Posterior vena cava (tissue), 2 donors: ENCODE measurements at regions not wholly inside any gene's neighbourhood (a gene's known extent, or its start where the extent isn't known, plus 50 kb on each side); places are given as distances from the start of the nearest gene placed in this dataset.

Experiments
- DNase-seq: peaks from one replicate; pipeline ENCODE4 v3.0.0-alpha.2; 2020; ENCODE audit warnings: low spot score
- intact Hi-C, 2 donors: fragments of 100-400 bp; cut with DNase I; formaldehyde crosslinking; loops; one replicate each; pipeline versions ENCODE4 v1.14.1 to v1.14.2; 2022 to 2023
- donor health status: DM: yes; HTN: yes; CAD: no.
- donor health status: DM: yes; HTN: yes; CAD: no.

GRCh38 chr3:184472723-184473428, 88.7 kb upstream of the EPHB3 start:
- intact Hi-C loops, result no loop called here
- no peak for DNase-seq

- intact Hi-C loops, result no loop called here
- DNase-seq, result no peak
These were observed 86.7 kb upstream of the EPHB3 start for GRCh38 chr3:184474897-184475296.

GRCh38 chr3:184477940-184478339, 83.6 kb upstream of the EPHB3 start:
- intact Hi-C loops, result no loop called here

GRCh38 chr3:184479426-184480126, 82.0 kb upstream of the EPHB3 start:
- DNase-seq, result no peak

More at GRCh38 chr3:184477940-184478339, 83.6 kb upstream of the EPHB3 start:
- DNase-seq, result no peak

GRCh38 chr3:184480831-184481230, 80.8 kb upstream of the EPHB3 start:
- no peak for DNase-seq
- intact Hi-C loops, result no loop called here

More at GRCh38 chr3:184479426-184480126, 82.0 kb upstream of the EPHB3 start:
- intact Hi-C loops, result no loop called here

GRCh38 chr3:184481984-184482671, 79.5 kb upstream of the EPHB3 start:
- DNase-seq, result no peak
- intact Hi-C loops, result no loop called here

- intact Hi-C loops, result no loop called here
- DNase-seq, result no peak
These were observed 76.3 kb upstream of the EPHB3 start for GRCh38 chr3:184485241-184485640.

GRCh38 chr3:184485906-184486305, 75.7 kb upstream of the EPHB3 start:
- DNase-seq, result no peak
- intact Hi-C loops, result no loop called here

GRCh38 chr3:184486614-184487013, 75.0 kb upstream of the EPHB3 start:
- DNase-seq, result no peak
- intact Hi-C loops, result no loop called here

- no peak for DNase-seq
- intact Hi-C loops, result no loop called here
These were observed 73.0 kb upstream of the EPHB3 start for GRCh38 chr3:184488577-184488976.

GRCh38 chr3:184489268-184489841, 72.2 kb upstream of the EPHB3 start:
- no peak for DNase-seq
- intact Hi-C loops, result no loop called here

- intact Hi-C loops, result no loop called here
- no peak for DNase-seq
These were observed 70.5 kb upstream of the EPHB3 start for GRCh38 chr3:184491011-184491576.

- peak; percentile 90 for DNase-seq
- intact Hi-C loops, result no loop called here
These were observed 69.5 kb upstream of the EPHB3 start for GRCh38 chr3:184491867-184492615.

GRCh38 chr3:184496933-184497332, 64.7 kb upstream of the EPHB3 start:
- intact Hi-C loops, result no loop called here
- no peak for DNase-seq

GRCh38 chr3:184497804-184498203, 63.8 kb upstream of the EPHB3 start:
- no peak for DNase-seq
- intact Hi-C loops, result no loop called here

GRCh38 chr3:184498986-184499606, 62.5 kb upstream of the EPHB3 start:
- intact Hi-C loops, result no loop called here
- no peak for DNase-seq

- no peak for DNase-seq
These were observed 61.2 kb upstream of the EPHB3 start for GRCh38 chr3:184500344-184500923.

GRCh38 chr3:184502123-184502667, 59.4 kb upstream of the EPHB3 start:
- DNase-seq, result no peak
- intact Hi-C loops, result no loop called here

More at GRCh38 chr3:184500344-184500923, 61.2 kb upstream of the EPHB3 start:
- intact Hi-C loops, result no loop called here
